Panc1 (cell line): ENCODE measurements at regions not wholly inside any gene's neighbourhood (a gene's known extent, or its start where the extent isn't known, plus 50 kb on each side); places are given as distances from the start of the nearest gene placed in this dataset.

Experiments
- ATAC-seq: fragments of 200-7000 bp; cut with Tn5 transposase; 2 replicates; pipeline ENCODE4 v1.9.1; 2020; ENCODE audit warnings: mild to moderate bottlenecking, moderate library complexity
- BruUV-seq: library from RNA; stranded (reverse); fragments of 400-500 nt; replicated peaks from 2 replicates; lab custom pipeline; 2021; lab: Mats Ljungman, UMichigan
- CTCF ChIA-PET: fragments of 300-600 bp; sonication (Branson Sonifier 250); formaldehyde crosslinking; loops from one replicate; lab custom pipeline; 2022; ENCODE audit warnings: antibody characterized with exemption; lab: Charles Lee
- POLR2A ChIA-PET: fragments of 300-600 bp; sonication (Branson Sonifier 250); formaldehyde crosslinking; loops from one replicate; lab custom pipeline; 2022; ENCODE audit warnings: antibody characterized with exemption; lab: Charles Lee
- DNase-seq: peaks from one replicate; pipeline ENCODE4 v3.0.0-alpha.2; 2010; ENCODE audit warnings: low read depth, low spot score
- H3K27ac ChIP-seq: 2 replicates; pipeline ENCODE4 v1.5.1; 2011; ENCODE audit warnings: mild to moderate bottlenecking, low read length, inconsistent platforms
- H3K27me3 ChIP-seq: fragments of 200-500 bp; sonication (Bioruptor generic); 2 replicates; pipeline ENCODE4 v1.6.0; 2014; ENCODE audit warnings: low read length, inconsistent platforms; ENCODE audit not compliant: control insufficient read depth, insufficient read depth
- H3K36me3 ChIP-seq: fragments of 200-500 bp; sonication (Bioruptor generic); 2 replicates; pipeline ENCODE4 v1.5.1; 2014; ENCODE audit warnings: inconsistent platforms, mild to moderate bottlenecking, low read length, moderate library complexity; ENCODE audit not compliant: control insufficient read depth, insufficient read depth
- H3K4me1 ChIP-seq: 2 replicates; pipeline ENCODE4 v1.5.1; 2011; ENCODE audit warnings: inconsistent platforms, mild to moderate bottlenecking, low read length, moderate library complexity; ENCODE audit not compliant: control insufficient read depth, insufficient read depth
- H3K4me3 ChIP-seq, 2 experiments: 2 replicates each; pipeline ENCODE4 v1.5.1; 2011 to 2012; ENCODE audit warnings: low read depth in 2 of 2, low read length in 2 of 2, mild to moderate bottlenecking in 2 of 2, inconsistent platforms in 1 of 2, moderate library complexity in 1 of 2
- H3K9me3 ChIP-seq: fragments of 200-500 bp; sonication (Bioruptor generic); 2 replicates; pipeline ENCODE4 v1.5.1; 2014; ENCODE audit warnings: low read depth, mild to moderate bottlenecking, inconsistent platforms, low read length, moderate library complexity; ENCODE audit not compliant: control insufficient read depth, insufficient read depth
- POLR2AphosphoS5 ChIP-seq: IDR thresholded peaks from 2 replicates; pipeline ENCODE4 v1.6.1; 2012; ENCODE audit warnings: mild to moderate bottlenecking, low read depth, low read length, moderate library complexity
- SIN3A ChIP-seq: IDR thresholded peaks from 2 replicates; pipeline ENCODE4 v1.6.1; 2012; ENCODE audit warnings: low read depth, mild to moderate bottlenecking, low read length, moderate library complexity, borderline replicate concordance; ENCODE audit not compliant: insufficient read depth
- TCF7L2 ChIP-seq: IDR thresholded peaks from 2 replicates; pipeline ENCODE4 v1.6.1; 2011; ENCODE audit warnings: mild to moderate bottlenecking, low read depth, low read length, inconsistent platforms
- in situ Hi-C: cut with HindIII; loops from 2 replicates; pipeline ENCODE4 v1.10.0; 2016; ENCODE audit warnings: low sequenced_read_pairs, low pct_unique_long_range_greater_than_20kb
- intact Hi-C: fragments of 100-400 bp; cut with micrococcal nuclease; formaldehyde crosslinking; loops from one replicate; pipeline ENCODE4 v1.10.0; 2022; ENCODE audit not compliant: unreplicated experiment
- TF ChIP-seq, protein P1 (sequence below), 2 experiments: IDR thresholded peaks; 2 replicates each; pipeline ENCODE4 v1.6.1; 2011 to 2012; ENCODE audit warnings: low read depth in 2 of 2, control low read depth in 1 of 2, low read length in 1 of 2, mild to moderate bottlenecking in 1 of 2, moderate library complexity in 1 of 2; ENCODE audit not compliant: insufficient read depth in 1 of 2
- TF ChIP-seq, protein P2 (sequence below): fragments of 450-650 bp; IDR thresholded peaks from 2 replicates; pipeline ENCODE4 v1.5.1; 2017; ENCODE audit warnings: mild to moderate bottlenecking

DNA sequence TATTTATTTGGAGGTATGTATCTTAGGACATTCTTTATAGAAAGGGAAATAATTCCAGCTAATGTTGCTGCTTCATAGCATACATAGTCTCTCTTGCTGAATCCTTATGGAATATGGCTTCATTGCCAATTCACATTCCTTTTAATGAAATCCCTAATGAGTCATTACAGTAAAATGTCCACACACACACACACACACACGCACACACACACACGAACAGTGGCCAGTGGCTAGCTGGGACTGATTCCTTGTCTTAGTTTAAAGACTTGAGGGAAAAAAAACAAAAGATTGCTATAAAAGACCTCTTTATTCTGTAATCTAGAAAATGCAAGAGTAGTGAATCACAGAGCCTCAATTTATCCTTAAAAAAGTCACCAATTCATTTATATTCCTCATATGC is 301.6 kb downstream of the SLITRK6 start:
- peak; percentile 33 for DNase-seq
- H3K9me3 ChIP-seq: no peaks in the 10 kb centered on the region
- H3K4me3 ChIP-seq: no peak overlapping the region
- intact Hi-C loops: no loop called here
- BruUV-seq: no TSS peak
- ChIA-PET POLR2A (no interaction called here), CTCF (no interaction called here)
- no peak overlapping the region for H3K27ac ChIP-seq
- no peaks in the 10 kb centered on the region for H3K36me3 ChIP-seq
- no peak for TF ChIP-seq TCF7L2
- TF ChIP-seq POLR2AphosphoS5: no peak
- TF ChIP-seq, protein P1, sequence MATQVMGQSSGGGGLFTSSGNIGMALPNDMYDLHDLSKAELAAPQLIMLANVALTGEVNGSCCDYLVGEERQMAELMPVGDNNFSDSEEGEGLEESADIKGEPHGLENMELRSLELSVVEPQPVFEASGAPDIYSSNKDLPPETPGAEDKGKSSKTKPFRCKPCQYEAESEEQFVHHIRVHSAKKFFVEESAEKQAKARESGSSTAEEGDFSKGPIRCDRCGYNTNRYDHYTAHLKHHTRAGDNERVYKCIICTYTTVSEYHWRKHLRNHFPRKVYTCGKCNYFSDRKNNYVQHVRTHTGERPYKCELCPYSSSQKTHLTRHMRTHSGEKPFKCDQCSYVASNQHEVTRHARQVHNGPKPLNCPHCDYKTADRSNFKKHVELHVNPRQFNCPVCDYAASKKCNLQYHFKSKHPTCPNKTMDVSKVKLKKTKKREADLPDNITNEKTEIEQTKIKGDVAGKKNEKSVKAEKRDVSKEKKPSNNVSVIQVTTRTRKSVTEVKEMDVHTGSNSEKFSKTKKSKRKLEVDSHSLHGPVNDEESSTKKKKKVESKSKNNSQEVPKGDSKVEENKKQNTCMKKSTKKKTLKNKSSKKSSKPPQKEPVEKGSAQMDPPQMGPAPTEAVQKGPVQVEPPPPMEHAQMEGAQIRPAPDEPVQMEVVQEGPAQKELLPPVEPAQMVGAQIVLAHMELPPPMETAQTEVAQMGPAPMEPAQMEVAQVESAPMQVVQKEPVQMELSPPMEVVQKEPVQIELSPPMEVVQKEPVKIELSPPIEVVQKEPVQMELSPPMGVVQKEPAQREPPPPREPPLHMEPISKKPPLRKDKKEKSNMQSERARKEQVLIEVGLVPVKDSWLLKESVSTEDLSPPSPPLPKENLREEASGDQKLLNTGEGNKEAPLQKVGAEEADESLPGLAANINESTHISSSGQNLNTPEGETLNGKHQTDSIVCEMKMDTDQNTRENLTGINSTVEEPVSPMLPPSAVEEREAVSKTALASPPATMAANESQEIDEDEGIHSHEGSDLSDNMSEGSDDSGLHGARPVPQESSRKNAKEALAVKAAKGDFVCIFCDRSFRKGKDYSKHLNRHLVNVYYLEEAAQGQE (IDR thresholded peaks at IDR 0.05; ENCODE audit: insufficient read depth in 1 of 2, low read depth in 2 of 2, low read length in 1 of 2): no peak
- TF ChIP-seq, protein P2, sequence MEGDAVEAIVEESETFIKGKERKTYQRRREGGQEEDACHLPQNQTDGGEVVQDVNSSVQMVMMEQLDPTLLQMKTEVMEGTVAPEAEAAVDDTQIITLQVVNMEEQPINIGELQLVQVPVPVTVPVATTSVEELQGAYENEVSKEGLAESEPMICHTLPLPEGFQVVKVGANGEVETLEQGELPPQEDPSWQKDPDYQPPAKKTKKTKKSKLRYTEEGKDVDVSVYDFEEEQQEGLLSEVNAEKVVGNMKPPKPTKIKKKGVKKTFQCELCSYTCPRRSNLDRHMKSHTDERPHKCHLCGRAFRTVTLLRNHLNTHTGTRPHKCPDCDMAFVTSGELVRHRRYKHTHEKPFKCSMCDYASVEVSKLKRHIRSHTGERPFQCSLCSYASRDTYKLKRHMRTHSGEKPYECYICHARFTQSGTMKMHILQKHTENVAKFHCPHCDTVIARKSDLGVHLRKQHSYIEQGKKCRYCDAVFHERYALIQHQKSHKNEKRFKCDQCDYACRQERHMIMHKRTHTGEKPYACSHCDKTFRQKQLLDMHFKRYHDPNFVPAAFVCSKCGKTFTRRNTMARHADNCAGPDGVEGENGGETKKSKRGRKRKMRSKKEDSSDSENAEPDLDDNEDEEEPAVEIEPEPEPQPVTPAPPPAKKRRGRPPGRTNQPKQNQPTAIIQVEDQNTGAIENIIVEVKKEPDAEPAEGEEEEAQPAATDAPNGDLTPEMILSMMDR: no peak
- no peak for TF ChIP-seq SIN3A
- H3K4me1 ChIP-seq: no peaks in the 10 kb centered on the region
- no peaks in the 10 kb centered on the region for H3K27me3 ChIP-seq
- no peak for ATAC-seq
- in situ Hi-C loops: no loop called here

GRCh38 chr13:85492283-85492682 is 306.9 kb downstream of the SLITRK6 start:
- POLR2A ChIA-PET: no interaction called here
- DNase-seq (no peak), ATAC-seq (no peak)
- no peaks in the 10 kb centered on the region for H3K27me3 ChIP-seq
- H3K9me3 ChIP-seq: no peaks in the 10 kb centered on the region
- H3K27ac ChIP-seq: no peak overlapping the region
- intact Hi-C loops (no loop called here), in situ Hi-C loops (no loop called here)
- H3K4me3 ChIP-seq: no peak overlapping the region
- TF ChIP-seq TCF7L2: no peak
- CTCF ChIA-PET: no interaction called here
- no TSS peak for BruUV-seq
- no peaks in the 10 kb centered on the region for H3K36me3 ChIP-seq
- no peaks in the 10 kb centered on the region for H3K4me1 ChIP-seq

GRCh38 chr13:85486663-85487062 is 312.6 kb downstream of the SLITRK6 start:
- Histone ChIP-seq H3K27me3 (no peaks in the 10 kb centered on the region), H3K36me3 (no peaks in the 10 kb centered on the region), H3K27ac (no peak overlapping the region), H3K4me3 (no peak overlapping the region), H3K9me3 (no peaks in the 10 kb centered on the region), H3K4me1 (no peaks in the 10 kb centered on the region)
- intact Hi-C loops: no loop called here
- TF ChIP-seq POLR2AphosphoS5 (no peak), SIN3A (no peak), TCF7L2 (no peak)
- TF ChIP-seq, protein P2: no peak
- TF ChIP-seq, protein P1 (IDR thresholded peaks at IDR 0.05; ENCODE audit: insufficient read depth in 1 of 2, low read depth in 2 of 2, low read length in 1 of 2): no peak
- ATAC-seq: no peak
- ChIA-PET CTCF (no interaction called here), POLR2A (no interaction called here)
- BruUV-seq: no TSS peak
- no peak for DNase-seq
- in situ Hi-C loops: no loop called here
